ENCODE measurements at regions not wholly inside any gene's neighbourhood (a gene's known extent, or its start where the extent isn't known, plus 50 kb on each side); places are given as distances from the start of the nearest gene placed in this dataset.

DNA sequence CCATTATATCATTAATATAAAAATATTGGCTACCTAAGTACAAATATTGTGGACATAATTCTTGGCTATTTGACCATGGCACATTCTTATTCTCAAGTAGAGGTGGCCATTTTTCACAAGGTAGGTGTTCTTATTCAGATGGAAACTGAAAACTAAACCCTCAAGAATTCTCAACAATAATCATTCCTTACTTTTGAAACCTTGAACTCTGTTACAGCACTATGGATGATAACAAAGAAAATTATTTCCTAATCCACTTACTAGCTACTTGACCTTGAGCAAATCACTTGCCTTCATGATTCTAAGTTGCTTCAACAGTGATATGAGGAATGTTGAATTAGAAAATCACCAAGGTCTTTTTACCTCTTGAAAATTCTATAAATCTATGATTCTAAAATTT, 482.2 kb downstream of the PTPRC start:
- DNase-seq, result no peak

DNA sequence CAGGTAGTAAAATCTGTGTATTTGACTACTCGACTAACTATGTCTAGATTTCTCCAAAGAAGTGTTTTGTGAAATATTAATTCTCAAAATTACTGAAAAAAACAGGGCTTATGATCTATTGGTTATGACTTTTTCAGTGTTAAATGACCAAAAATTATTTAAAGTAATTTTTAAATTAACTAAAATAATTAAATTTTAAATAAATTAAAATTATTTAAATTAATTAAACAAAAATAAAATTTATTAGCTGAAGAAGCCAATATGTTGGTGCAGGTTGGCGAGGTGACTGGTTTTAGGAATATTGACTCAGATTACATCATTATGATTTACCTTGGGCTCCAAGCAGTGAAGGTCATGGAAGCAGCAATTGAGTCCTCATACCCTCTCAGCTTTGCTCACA, 483.2 kb downstream of the PTPRC start:
- DNase-seq, result no peak

DNA sequence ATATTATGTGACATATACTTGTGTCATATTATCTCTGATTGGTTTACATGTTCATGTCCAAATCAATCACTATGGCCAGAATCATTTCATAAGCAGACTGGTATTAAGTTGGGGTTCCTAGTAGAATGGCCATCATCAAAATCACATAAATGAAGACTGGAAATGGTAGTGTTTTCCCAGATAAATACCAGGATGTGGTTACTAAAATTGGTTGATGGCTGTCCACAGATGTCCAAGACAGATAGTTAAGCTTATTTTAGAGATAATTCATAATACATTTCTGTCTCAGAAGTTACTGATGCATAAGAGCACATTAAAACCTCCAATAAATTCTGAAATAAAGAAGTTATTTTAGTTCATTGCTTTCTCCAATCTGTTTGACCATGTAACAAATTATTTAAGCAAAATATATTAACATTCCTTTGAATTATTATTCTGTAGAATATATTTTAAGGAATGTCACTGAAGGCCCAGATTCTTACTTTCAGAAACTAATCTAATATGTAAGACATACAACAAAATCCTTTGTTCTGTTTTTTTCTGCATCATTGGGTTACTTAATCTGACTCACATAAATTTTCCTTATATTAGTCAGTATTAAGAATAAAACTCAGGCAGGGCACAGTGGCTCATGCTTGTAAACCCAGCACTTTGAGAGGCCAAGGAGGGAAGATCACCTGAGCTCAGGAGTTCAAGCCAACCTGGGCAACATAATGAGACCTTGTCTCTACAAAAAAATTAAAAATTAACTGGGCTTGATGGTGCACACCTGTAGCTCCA, 483.9 kb downstream of the PTPRC start:
- no peak for DNase-seq

DNA sequence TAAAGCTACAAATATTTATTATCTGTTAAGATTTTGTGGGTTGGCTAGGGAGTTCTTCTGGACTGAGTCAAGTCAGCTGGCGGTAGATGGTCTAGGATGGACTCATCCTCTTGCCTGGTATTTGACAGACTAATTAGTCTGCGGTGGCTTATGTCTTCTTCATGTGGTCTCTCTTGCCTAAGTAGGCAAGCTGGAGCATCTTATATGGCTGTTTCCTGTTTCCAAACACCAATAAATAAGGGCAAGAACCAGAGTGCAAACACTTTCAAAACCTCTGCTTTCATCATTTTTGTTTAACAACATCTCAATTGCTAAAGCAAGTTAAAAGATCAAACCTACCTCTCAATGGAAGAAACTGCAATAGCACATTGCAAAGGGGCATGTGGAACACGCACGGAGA, 484.8 kb downstream of the PTPRC start:
- no peak for DNase-seq

DNA sequence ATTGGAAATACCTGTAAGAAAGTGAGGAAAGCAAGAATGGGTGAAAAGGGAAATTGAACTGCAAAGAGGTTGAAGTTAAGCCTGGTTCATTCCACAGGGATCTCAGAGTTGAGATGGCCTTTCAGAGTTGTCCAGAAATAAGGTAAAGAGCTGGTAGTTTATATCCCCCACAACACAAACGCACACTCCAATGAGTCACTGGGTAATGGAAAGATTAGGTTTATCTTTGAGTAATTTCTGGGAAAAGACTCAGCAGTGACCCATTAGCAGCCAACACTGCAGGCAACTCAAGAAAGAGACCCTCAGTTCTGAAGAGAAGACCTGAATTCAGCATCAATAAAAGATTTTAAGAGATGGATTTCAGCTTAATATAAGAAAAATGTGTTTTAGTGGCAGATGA, 485.5 kb downstream of the PTPRC start:
- DNase-seq, result no peak

DNA sequence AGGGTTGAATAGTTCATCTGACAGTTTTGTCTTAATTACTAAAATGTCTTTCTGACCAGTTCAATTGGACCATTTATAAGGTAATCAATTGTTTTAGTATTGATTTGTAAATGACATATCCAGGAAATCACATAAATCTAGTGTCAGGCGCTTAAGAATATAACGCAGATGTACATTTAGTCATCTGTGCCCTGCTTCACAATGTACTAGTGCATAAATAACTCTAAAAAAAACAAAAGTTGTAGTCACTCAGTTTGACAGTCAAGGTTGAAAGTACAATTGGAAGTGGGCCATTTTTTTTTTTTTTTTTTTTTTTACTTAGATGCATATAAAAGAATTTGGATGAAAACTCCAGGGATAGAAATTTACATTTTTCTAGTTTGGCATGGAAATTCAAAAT, 490.4 kb downstream of the PTPRC start:
- DNase-seq, result no peak

DNA sequence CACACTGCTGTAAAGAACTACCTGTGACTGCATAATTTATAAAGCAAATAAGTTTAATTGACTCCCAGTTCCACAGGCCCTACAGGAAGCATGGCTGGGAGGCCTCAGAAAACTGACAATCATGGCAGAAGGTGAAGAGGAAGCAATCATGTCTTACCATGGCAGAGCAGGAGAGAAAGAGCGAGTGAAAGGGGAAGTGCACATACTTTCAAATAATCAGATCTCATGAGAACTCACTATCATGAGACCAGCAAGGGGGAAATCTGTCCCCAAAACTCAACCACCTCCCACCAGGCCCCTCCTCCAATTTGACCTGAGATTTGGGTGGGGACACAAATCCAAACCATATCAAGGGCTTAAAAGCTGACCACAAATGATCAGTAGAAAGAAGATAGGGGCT, 493.2 kb downstream of the PTPRC start:
- DNase-seq, result no peak

DNA sequence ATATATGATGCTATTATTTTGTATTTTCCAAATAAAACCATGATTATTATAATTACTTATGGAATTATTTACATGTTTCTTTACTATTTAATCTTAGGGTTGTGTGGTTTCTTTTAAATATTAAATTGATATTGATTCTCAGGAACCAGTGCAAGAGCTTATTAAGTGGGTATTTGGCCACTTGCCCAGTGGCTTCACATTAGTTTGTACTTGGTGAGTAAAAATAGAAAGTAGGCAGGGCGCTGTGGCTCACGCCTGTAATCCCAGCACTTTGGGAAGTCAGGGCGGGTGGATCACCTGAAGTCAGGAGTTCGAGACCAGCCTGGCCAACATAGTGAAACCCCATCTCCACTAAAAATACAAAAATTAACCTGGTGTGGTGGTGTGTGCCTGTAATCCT, 497.1 kb downstream of the PTPRC start:
- no peak for DNase-seq

DNA sequence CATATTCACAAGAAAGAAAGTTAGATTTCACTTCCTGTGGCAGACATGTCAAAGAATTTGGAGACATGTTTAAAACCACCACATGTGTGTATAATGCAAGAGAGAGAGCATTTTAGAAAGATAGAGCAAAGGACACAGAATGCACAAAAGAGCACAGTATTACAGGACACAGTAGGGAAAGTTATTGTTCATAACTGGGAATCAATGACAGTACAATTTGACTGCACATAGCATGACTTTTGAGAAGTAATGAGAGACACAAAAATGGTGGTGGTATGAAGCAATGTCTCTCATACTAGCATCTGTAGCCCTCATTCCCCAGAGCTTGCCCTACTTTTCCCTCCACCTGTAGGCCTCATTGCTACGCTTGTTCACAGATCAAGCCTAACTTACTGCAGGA, 499.2 kb downstream of the PTPRC start:
- DNase-seq, result no peak

DNA sequence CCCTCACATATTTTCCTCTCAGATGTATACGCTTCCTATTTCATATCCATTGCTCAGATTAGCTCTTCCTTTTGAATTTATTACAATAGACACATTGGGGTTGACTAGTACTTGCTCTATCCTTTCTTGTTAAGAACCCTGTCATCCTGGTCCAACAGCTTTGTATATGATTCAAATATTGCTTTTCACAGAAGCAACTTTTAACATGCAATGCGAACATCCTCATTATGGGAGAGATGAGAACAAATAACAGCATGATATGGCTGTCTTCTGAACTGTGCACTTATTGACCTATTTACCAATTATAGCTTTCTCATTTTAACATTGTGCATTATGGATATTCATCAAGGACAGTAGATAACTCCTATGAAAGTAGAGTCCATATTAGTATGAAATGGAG, 510.8 kb downstream of the PTPRC start:
- no peak for DNase-seq

DNA sequence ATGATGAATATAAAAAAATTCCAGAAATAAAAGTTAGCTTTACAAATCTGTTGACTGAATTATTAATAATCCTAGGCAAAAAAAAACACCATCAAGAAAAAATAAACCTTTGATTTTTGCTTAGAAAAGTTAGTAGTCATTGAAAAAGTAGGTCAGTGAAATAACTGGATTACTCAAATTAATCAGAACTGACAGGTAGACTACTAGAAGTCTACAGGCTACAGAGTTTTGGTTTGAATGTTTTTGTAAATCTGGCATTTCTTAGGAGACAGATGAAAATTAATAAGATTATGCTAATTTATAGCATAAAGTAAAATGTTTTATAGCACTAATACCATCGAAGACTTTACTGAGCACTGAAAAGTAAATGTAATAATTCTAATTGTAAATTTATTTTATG, 511.9 kb downstream of the PTPRC start:
- DNase-seq, result no peak

DNA sequence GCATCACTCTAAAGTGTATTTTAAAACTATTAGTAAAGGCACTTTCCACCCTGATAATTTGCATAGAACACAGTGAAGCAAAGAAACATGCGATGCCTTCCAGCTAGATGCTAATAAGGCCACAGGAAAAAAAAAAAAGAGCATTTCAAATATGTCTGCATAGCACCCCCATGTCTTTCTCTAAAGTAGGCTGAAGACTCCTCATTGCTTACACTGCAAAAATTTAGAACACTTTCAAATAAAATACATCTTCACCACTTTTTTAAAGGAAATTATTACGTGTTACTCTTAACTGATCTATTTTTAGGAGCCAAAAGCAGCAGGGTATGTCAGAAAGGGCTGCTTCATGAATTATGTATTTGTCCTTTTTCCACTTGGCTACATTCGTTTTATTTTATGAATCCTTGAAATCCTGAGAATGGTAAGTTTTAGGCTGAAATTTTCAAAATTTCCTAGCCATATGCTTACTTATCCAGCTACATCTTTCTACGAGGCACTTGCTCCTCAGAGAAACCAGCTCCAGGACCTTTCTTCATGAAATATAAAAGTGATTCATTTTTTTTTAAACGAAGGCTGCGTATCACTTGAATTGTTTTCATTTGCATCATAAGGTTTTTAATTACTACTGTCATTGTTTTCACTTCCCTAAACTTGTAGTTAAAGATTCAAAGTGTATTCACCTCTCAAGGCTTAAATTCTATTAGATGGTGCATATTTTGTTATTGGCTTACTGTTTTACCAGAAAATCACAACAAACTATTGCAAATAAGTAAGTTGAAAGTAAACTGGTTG, 513.0 kb downstream of the PTPRC start:
- no peak for DNase-seq

DNA sequence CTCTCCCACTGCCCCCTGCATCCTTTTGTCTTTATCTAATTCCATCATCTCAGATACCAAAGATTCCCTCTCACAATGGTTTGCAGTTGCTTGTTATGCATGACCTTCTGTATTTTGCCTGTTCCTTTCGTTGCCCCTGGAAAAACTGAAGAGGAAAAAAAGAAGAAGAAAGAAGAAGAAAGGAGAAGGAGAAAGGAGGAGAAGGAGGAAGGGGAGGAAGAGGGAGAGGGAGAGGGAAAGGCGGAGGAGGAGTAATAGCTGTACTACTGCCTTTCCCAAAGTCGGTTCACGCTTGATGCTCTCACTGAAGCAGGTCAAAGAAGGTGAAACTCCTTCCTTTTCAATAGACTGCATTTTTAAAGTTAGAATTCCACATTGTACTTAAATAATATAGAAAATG, 513.8 kb downstream of the PTPRC start:
- DNase-seq, result no peak

DNA sequence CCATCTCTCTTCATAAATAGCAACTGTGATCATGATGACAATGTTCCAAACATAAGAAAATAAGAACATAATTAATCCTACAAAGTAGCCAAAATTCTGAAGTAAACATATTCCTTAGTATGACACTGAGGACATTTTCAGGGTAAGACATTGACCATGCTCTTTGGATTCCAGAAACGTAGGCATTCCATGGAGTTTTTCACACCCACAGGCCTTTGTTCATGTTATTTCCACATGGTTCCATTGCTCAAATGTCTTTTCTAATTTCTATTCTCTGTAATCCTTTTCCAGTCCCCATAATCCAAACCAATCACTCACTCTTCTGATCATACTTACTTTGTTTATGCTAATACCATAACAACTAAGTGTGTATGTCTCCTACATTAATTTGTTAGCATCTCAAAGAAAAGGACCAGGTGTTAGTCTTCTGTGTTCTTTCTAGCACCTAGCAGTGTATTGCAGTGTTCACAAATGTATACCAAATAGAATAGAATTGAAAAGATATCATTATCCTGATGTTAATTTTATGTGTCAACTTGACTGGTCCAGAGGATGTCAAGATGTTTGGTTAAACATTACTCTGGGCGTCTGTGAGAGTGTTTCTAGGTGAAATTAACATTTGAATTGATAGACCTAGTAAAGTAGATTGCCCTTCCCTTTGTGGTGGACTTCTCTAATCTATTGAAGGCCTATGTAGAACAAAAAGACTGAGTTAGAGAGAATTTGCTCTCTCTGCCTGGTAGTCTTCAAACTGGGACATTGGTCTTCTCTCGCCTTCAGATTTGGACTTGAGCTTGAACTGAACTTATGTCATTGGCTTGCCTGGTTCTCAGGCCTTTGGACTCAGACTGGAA, 516.6 kb downstream of the PTPRC start:
- DNase-seq, result no peak

DNA sequence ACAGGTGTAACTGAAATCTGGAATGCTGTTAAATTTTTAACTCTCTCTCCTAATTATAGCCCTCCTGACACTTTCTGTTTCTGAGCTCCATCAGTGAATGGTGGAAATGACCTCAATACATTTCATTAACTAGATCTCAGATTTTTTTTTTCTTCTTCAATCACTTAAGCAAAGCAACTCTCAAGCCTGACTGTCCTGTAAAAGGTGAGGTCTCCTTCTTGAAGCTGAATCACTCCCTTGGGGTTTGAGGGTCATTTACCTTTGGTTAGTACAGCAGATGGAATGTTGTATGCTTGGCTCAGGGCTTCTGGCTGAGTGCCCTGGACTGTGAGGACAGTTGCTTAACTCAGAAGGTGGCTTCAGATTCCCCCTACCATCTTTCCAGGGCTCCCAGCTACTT, 518.7 kb downstream of the PTPRC start:
- no peak for DNase-seq

DNA sequence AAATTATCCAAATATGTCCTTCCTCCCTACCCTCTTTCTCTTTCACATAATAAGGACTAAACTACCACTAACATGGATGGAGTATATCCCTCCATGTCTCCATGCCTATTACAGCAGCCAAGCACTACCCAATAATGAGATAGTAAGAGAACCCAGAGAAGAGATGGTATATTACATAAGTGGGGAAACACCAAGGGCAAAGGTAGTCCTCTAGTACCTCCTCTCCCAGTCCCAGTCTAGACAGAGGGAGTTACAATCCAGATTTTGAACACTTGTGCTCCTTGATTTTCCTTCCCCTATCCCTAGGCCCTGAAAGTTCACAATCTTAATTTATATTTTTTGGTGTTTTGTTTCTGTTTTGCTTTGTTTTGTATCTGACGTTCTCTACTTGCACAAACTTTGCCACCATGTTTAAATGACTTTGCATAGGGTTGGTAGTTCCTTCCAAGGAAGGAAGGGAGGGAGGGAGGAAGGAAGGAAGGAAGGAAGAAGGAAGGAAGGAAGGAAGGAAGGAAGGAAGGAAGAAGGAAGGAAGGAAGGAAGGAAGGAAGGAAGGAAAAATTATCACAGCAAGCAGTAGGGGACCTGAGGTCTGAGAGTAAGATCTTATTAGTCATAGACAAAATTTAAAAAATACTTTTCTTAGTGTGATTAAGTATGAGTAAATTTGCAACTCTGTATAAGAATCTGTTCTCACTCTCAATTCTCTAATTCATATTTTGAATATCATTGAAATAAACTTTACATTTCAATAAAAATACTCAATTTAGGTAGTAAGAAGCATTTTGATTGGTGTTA, 521.9 kb downstream of the PTPRC start:
- no peak for DNase-seq

DNA sequence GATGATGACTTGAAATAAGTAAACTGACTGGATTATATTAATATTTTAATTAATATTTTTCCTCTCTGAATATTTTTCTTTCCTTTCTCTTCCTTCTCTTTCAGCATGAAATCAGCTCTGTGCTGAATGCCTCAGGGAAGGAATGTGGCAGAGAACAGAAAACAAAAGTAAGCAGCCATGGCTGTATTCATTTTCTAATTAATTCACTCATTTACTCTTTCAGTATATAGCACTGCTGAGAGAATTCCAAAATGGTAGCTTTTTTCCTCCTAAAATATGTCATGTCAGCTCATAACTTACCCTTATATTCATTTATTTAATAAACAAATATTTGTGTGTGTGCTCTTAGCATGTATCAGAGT, 522.5 kb downstream of the PTPRC start:
- DNase-seq, result no peak

DNA sequence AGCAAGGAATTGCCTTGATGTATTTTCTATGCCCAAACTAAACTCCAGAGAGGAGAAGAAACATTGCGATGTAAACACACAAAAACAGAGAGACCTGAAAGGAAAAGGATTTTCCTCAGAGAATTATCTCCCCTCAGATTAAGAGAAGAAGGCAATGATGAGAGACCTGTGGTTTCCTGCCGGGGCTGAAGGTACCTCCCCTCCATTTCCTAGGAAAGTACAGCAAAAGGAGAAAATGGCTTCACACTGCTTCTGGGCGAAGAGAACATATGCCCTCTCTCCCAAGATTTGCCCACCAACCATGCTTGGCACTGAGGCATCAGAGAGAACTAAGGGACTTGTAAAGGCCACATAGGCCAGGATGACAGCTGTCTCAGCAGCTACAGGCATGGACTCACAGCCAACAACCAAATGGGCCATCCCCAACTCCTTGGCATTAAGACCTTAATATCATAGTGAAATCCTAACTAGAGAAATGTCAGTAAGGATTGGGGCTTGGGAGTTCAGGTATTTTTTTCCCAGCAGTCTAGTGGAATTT, 523.0 kb downstream of the PTPRC start:
- DNase-seq, result no peak

DNA sequence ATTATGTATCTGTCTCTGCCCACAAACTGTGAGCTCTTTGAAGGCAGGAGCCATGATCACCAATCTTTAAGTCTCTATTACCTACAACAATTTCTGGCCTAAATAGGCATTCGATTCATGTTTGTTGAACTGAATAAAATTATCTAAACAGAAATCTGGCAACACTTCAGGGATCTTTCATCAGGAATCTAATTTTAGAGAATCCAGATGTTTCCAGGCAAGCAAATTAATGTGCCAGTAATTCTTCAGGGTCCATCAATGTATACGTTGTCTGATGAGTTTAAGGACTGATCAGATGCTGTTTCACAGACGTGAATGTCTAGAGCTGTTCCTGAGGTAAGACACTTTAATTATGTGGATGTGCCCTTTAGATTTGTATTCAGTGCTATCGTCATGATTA, 524.4 kb downstream of the PTPRC start:
- no peak for DNase-seq

DNA sequence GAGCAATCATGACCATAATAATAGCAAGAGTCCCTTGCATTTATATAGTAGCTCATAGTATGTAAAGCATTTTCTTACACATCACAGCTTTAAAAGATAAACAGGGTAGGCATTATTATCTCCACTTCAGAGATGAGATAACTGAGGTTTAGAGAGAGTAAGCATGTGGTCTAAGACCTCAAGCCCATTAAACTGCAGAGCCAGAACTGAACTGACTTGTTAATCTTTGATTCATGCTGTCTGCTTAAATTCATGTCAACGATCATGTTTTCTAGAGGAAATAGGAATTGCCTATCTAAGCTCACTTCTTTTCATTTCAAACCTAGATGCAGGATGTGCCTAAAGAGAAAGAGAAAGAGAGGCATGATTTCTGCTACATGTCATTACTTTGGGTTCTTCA, 524.8 kb downstream of the PTPRC start:
- no peak for DNase-seq

DNA sequence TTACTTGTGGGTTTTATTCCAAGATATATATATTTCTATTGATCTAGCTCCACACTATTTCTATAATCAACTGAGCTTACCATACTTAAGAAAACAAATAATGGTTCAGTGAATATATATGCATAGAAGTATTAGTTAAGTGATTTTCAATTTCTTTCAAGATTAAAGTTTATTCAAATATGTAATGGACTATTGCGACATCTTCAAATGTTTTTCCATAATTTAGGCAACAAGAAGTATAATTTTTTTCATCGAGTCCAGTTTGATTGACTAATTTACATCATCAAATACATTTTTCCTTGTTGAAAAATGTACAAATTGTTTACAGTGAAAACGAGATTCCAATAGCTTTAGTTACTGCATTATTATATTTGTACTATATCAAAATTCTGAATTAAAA, 528.6 kb downstream of the PTPRC start:
- DNase-seq, result no peak

DNA sequence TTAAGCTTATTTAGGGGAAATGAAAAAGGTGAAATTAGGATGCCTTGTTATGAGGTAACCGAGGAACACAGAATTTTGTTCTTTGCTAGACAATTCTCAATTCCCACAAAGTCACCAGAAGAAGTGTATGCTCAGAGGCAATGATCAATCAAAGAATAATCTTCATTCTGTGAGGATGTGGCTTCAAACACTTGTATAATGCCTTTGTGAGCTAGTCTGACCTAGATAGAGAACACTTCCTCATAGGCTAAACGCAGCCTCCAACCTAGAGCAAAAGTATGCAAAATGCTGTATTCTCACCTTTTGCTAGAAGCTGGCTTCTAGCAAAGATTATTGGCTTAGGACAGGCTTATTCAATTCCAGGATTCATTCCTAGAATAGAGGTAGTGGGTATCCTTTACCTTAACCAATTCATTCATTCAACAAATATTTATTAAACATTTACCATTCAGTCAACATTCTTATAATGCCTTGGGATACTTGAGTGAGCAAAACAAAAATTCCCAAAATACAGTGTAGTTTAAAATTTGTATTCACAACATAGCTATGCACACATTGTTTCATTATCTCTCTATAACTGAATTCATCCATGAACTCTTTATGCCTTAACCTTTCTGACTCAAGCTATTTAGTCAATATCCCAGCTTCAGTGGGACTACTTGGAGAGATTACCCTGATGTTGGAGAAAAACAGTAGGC, 530.2 kb downstream of the PTPRC start:
- no peak for DNase-seq
